HCT116 (cell line): ENCODE measurements at regions not wholly inside any gene's neighbourhood (a gene's known extent, or its start where the extent isn't known, plus 50 kb on each side); places are given as distances from the start of the nearest gene placed in this dataset.

ENCODE experiments used
- ATAC-seq: fragments of 200-7000 bp; cut with Tn5 transposase; 2 replicates; pipeline ENCODE4 v1.9.1; 2020; ENCODE audit warnings: mild to moderate bottlenecking, moderate library complexity
- BruUV-seq: library from RNA; stranded (reverse); fragments of 400-500 nt; replicated peaks from 2 replicates; lab custom pipeline; 2021; lab: Mats Ljungman, UMichigan
- CTCF ChIA-PET: fragments of 300-600 bp; sonication (Branson Sonifier 250); formaldehyde crosslinking; loops from one replicate; lab custom pipeline; 2021; ENCODE audit warnings: antibody characterized with exemption; lab: Charles Lee
- POLR2A ChIA-PET: fragments of 300-600, 350-600 bp; sonication (Branson Sonifier 250); formaldehyde crosslinking; loops from one replicate; lab custom pipeline; 2021; ENCODE audit warnings: antibody characterized with exemption; lab: Charles Lee
- RAD21 ChIA-PET, 2 experiments: fragments of 300-600 bp; sonication (Branson Sonifier 250); formaldehyde crosslinking; loops; one replicate each; lab custom pipeline; 2023; ENCODE audit warnings: low total read pairs in 2 of 2; ENCODE audit not compliant: uncharacterized antibody in 2 of 2, unreplicated experiment in 2 of 2, low non-redundant PET in 1 of 2; lab: Charles Lee
- DNase-seq: peaks from one replicate; pipeline ENCODE4 v3.0.0-alpha.2; 2010; ENCODE audit warnings: low read depth, low spot score
- H2AFZ ChIP-seq: fragments of 200-600 bp; shearing (Covaris generic), sonication (generic); 2 replicates; pipeline ENCODE4 v1.6.1; 2017; ENCODE audit warnings: low read depth, mixed run types, mixed read lengths, antibody characterized with exemption, low read length; ENCODE audit not compliant: poor library complexity, severe bottlenecking
- H3K27ac ChIP-seq: 2 replicates; pipeline ENCODE4 v1.5.1; 2012; ENCODE audit warnings: low read depth, low read length
- H3K27me3 ChIP-seq: fragments of 200-600 bp; sonication (generic); 2 replicates; pipeline ENCODE4 v1.6.1; 2016; ENCODE audit warnings: mixed run types, low read length, mixed read lengths; ENCODE audit not compliant: insufficient read depth
- H3K36me3 ChIP-seq, 2 experiments: fragments of 200-500 bp in 1 of 2; fragments of 200-600 bp in 1 of 2; sonication (Bioruptor generic) in 1 of 2; sonication (generic) in 1 of 2; 2 replicates each; pipeline versions ENCODE4 v1.5.1 to v1.6.1; 2014 to 2016; ENCODE audit warnings: low read length in 2 of 2, inconsistent platforms in 1 of 2, mixed read lengths in 1 of 2, mixed run types in 1 of 2; ENCODE audit not compliant: insufficient read depth in 2 of 2, control insufficient read depth in 1 of 2
- H3K4me1 ChIP-seq, 2 experiments: fragments of 200-600 bp in 1 of 2; sonication (generic) in 1 of 2; 2 replicates each; pipeline versions ENCODE4 v1.5.1 to v1.6.1; 2012 to 2017; ENCODE audit warnings: low read length in 2 of 2, inconsistent platforms in 1 of 2, mild to moderate bottlenecking in 1 of 2, mixed read lengths in 1 of 2, mixed run types in 1 of 2, moderate library complexity in 1 of 2; ENCODE audit not compliant: insufficient read depth in 2 of 2, control insufficient read depth in 1 of 2
- H3K4me2 ChIP-seq: fragments of 200-600 bp; sonication (generic); 2 replicates; pipeline ENCODE4 v1.6.1; 2017; ENCODE audit warnings: mixed run types, low read length, mixed read lengths
- H3K4me3 ChIP-seq, 2 experiments: fragments of 200-600 bp in 1 of 2; sonication (generic) in 1 of 2; replicated peaks in 1 of 2; 2 replicates each; pipeline ENCODE4 v1.5.1; 2011 to 2016; ENCODE audit warnings: low read length in 2 of 2, control low read depth in 1 of 2, low read depth in 1 of 2, mild to moderate bottlenecking in 1 of 2, mixed read lengths in 1 of 2, mixed run types in 1 of 2
- H3K79me2 ChIP-seq: fragments of 200-600 bp; sonication (generic); 2 replicates; pipeline ENCODE4 v1.6.1; 2017; ENCODE audit warnings: mild to moderate bottlenecking, mixed run types, low read length, moderate library complexity, mixed read lengths; ENCODE audit not compliant: insufficient read depth
- H3K9ac ChIP-seq: fragments of 200-600 bp; sonication (generic); 2 replicates; pipeline ENCODE4 v1.6.1; 2016; ENCODE audit warnings: low read length, mixed read lengths
- H3K9me2 ChIP-seq: fragments of 200-600 bp; sonication (generic), shearing (Covaris generic); 2 replicates; pipeline ENCODE4 v1.6.1; 2017; ENCODE audit warnings: mixed run types, mild to moderate bottlenecking, moderate library complexity; ENCODE audit not compliant: insufficient read depth
- H3K9me3 ChIP-seq, 2 experiments: fragments of 200-500 bp in 1 of 2; fragments of 200-600 bp in 1 of 2; sonication (Bioruptor generic) in 1 of 2; sonication (generic) in 1 of 2; 2 replicates each; pipeline ENCODE4 v1.6.1; 2014 to 2017; ENCODE audit warnings: low read length in 2 of 2, mixed read lengths in 2 of 2, inconsistent platforms in 1 of 2, low read depth in 1 of 2, mild to moderate bottlenecking in 1 of 2, mixed run types in 1 of 2, moderate library complexity in 1 of 2; ENCODE audit not compliant: control insufficient read depth in 1 of 2, insufficient read depth in 1 of 2
- H4K20me1 ChIP-seq: fragments of 200-600 bp; sonication (generic), shearing (Covaris generic); 2 replicates; pipeline ENCODE4 v1.6.1; 2017; ENCODE audit warnings: mixed run types, mild to moderate bottlenecking, moderate library complexity; ENCODE audit not compliant: insufficient read depth
- EGR1 ChIP-seq: IDR thresholded peaks from 2 replicates; pipeline ENCODE4 v1.6.1; 2012; ENCODE audit warnings: low read depth
- EZH2 ChIP-seq: fragments of 200-600 bp; sonication (generic); IDR thresholded peaks from 2 replicates; pipeline ENCODE4 v1.6.1; 2017; ENCODE audit warnings: antibody characterized with exemption, mixed run types
- FOSL1 ChIP-seq: IDR thresholded peaks from 2 replicates; pipeline ENCODE4 v1.6.1; 2012; ENCODE audit warnings: low read depth
- POLR2AphosphoS5 ChIP-seq: IDR thresholded peaks from 2 replicates; pipeline ENCODE4 v1.6.1; 2011; ENCODE audit warnings: mild to moderate bottlenecking, low read depth, low read length, moderate library complexity
- SP1 ChIP-seq: IDR thresholded peaks from 2 replicates; pipeline ENCODE4 v1.6.1; 2012; ENCODE audit warnings: low read depth
- TCF7L2 ChIP-seq: IDR thresholded peaks from 2 replicates; pipeline ENCODE4 v1.7.0; 2011; ENCODE audit warnings: borderline replicate concordance, inconsistent platforms; ENCODE audit not compliant: insufficient read depth, insufficient read length; ENCODE audit errors: extremely low read depth
- ZFX ChIP-seq: fragments of 450-650 bp; IDR thresholded peaks from 2 replicates; pipeline ENCODE4 v1.6.1; 2017
- intact Hi-C: fragments of 100-400 bp; cut with micrococcal nuclease; formaldehyde crosslinking; loops from 2 replicates; pipeline ENCODE4 v1.10.0; 2022
- TF ChIP-seq, protein P1 (sequence below): IDR thresholded peaks from 2 replicates; pipeline ENCODE4 v1.6.1; 2012; ENCODE audit warnings: low read depth
- TF ChIP-seq, protein P2 (sequence below): IDR thresholded peaks from 2 replicates; pipeline ENCODE4 v1.6.1; 2012
- TF ChIP-seq, protein P3 (sequence below): IDR thresholded peaks from 2 replicates; pipeline ENCODE4 v1.6.1; 2012
- TF ChIP-seq, protein P4 (sequence below), 3 experiments: fragments of 200-600 bp in 1 of 3; sonication (generic) in 1 of 3; IDR thresholded peaks in 2 of 3; conservative IDR thresholded peaks in 1 of 3; 2 replicates each; pipeline ENCODE4 v1.5.1; 2012 to 2017; ENCODE audit warnings: low read depth in 2 of 3, low read length in 2 of 3, antibody characterized with exemption in 1 of 3, borderline replicate concordance in 1 of 3, control low read depth in 1 of 3, mild to moderate bottlenecking in 1 of 3, mixed read lengths in 1 of 3, mixed run types in 1 of 3, moderate library complexity in 1 of 3; ENCODE audit not compliant: insufficient read depth in 1 of 3

DNA sequence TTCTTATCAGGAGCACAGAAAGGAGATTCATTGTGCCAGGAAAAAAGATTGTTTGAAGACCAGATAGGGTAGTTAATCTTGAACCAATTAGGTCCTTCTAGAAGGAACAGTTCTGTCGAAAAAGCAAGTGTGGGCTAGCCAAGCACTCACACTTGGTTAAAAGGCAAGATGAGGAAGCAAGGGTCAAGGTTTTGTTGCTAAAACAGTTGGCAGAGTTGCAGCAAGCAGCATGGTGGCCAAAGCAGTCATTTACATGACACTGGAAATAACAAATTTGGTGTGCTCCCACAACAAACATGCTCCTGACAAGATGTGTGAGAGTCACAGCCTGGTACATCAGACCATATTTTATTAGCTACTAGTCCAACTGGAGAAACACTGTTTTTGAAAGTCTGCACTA, 228.0 kb upstream of the CFAP20DC start:
- Histone ChIP-seq H3K36me3 (no peaks in the 10 kb centered on the region), H3K9me2 (no peaks in the 10 kb centered on the region), H3K9me3 (no peaks in the 10 kb centered on the region), H3K4me2 (no peak overlapping the region), H3K9ac (no peak overlapping the region), H3K4me3 (no peak overlapping the region), H3K79me2 (no peaks in the 10 kb centered on the region), H3K27ac (no peak overlapping the region), H2AFZ (no peak overlapping the region), H3K27me3 (peaks cover 9% of the 10 kb centered on the region; the same call in 1 of the 2 replicates), H3K4me1 (no peaks in the 10 kb centered on the region), H4K20me1 (no peaks in the 10 kb centered on the region)
- CTCF ChIA-PET, result no interaction called here
- RAD21 ChIA-PET, result no interaction called here
- intact Hi-C loops, result no loop called here
- POLR2A ChIA-PET, result no interaction called here
- TF ChIP-seq EGR1 (no peak), POLR2AphosphoS5 (no peak), EZH2 (no peak), FOSL1 (no peak), SP1 (no peak), TCF7L2 (no peak), ZFX (no peak)
- TF ChIP-seq, protein P1, sequence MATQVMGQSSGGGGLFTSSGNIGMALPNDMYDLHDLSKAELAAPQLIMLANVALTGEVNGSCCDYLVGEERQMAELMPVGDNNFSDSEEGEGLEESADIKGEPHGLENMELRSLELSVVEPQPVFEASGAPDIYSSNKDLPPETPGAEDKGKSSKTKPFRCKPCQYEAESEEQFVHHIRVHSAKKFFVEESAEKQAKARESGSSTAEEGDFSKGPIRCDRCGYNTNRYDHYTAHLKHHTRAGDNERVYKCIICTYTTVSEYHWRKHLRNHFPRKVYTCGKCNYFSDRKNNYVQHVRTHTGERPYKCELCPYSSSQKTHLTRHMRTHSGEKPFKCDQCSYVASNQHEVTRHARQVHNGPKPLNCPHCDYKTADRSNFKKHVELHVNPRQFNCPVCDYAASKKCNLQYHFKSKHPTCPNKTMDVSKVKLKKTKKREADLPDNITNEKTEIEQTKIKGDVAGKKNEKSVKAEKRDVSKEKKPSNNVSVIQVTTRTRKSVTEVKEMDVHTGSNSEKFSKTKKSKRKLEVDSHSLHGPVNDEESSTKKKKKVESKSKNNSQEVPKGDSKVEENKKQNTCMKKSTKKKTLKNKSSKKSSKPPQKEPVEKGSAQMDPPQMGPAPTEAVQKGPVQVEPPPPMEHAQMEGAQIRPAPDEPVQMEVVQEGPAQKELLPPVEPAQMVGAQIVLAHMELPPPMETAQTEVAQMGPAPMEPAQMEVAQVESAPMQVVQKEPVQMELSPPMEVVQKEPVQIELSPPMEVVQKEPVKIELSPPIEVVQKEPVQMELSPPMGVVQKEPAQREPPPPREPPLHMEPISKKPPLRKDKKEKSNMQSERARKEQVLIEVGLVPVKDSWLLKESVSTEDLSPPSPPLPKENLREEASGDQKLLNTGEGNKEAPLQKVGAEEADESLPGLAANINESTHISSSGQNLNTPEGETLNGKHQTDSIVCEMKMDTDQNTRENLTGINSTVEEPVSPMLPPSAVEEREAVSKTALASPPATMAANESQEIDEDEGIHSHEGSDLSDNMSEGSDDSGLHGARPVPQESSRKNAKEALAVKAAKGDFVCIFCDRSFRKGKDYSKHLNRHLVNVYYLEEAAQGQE, result no peak
- TF ChIP-seq, protein P2, sequence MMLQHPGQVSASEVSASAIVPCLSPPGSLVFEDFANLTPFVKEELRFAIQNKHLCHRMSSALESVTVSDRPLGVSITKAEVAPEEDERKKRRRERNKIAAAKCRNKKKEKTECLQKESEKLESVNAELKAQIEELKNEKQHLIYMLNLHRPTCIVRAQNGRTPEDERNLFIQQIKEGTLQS, result no peak
- TF ChIP-seq, protein P3, sequence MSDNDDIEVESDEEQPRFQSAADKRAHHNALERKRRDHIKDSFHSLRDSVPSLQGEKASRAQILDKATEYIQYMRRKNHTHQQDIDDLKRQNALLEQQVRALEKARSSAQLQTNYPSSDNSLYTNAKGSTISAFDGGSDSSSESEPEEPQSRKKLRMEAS, result no peak
- TF ChIP-seq, protein P4, sequence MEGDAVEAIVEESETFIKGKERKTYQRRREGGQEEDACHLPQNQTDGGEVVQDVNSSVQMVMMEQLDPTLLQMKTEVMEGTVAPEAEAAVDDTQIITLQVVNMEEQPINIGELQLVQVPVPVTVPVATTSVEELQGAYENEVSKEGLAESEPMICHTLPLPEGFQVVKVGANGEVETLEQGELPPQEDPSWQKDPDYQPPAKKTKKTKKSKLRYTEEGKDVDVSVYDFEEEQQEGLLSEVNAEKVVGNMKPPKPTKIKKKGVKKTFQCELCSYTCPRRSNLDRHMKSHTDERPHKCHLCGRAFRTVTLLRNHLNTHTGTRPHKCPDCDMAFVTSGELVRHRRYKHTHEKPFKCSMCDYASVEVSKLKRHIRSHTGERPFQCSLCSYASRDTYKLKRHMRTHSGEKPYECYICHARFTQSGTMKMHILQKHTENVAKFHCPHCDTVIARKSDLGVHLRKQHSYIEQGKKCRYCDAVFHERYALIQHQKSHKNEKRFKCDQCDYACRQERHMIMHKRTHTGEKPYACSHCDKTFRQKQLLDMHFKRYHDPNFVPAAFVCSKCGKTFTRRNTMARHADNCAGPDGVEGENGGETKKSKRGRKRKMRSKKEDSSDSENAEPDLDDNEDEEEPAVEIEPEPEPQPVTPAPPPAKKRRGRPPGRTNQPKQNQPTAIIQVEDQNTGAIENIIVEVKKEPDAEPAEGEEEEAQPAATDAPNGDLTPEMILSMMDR (IDR thresholded peaks at IDR 0.05 in 2 of 3, conservative IDR thresholded peaks at IDR 0.05 in 1 of 3; ENCODE audit: borderline replicate concordance in 1 of 3, insufficient read depth in 1 of 3, low read depth in 2 of 3, low read length in 2 of 3), result no peak
- DNase-seq, result no peak
- BruUV-seq, result no TSS peak
- ATAC-seq, result no peak
